ENCODE measurements at regions not wholly inside any gene's neighbourhood (a gene's known extent, or its start where the extent isn't known, plus 50 kb on each side); places are given as distances from the start of the nearest gene placed in this dataset.

- Histone ChIP-seq H3K4me1 (ENCODE audit: control insufficient read depth in 1 of 2, insufficient read depth in 2 of 2, low read length in 2 of 2) (no peaks in the 10 kb centered on the region), H2AFZ (ENCODE audit: low read depth, low read length, poor library complexity, severe bottlenecking) (no peak overlapping the region), H3K27me3 (ENCODE audit: insufficient read depth, low read length) (no peaks in the 10 kb centered on the region), H3K9me3 (ENCODE audit: control insufficient read depth in 1 of 2, insufficient read depth in 1 of 2, low read depth in 1 of 2, low read length in 2 of 2) (peaks cover 0 to 3% of the 10 kb centered on the region in 2 experiments; a peak in 2 of 4 replicates), H3K4me3 (replicated peaks in 1 of 2; ENCODE audit: low read depth in 1 of 2, low read length in 2 of 2) (no peak overlapping the region), H3K36me3 (ENCODE audit: control insufficient read depth in 1 of 2, insufficient read depth in 2 of 2, low read length in 2 of 2) (no peaks in the 10 kb centered on the region), H4K20me1 (ENCODE audit: insufficient read depth) (no peaks in the 10 kb centered on the region), H3K4me2 (ENCODE audit: low read length) (no peak overlapping the region), H3K9ac (ENCODE audit: low read length) (no peak overlapping the region), H3K79me2 (ENCODE audit: insufficient read depth, low read length) (no peaks in the 10 kb centered on the region), H3K9me2 (ENCODE audit: insufficient read depth) (no peaks in the 10 kb centered on the region), H3K27ac (ENCODE audit: low read depth, low read length) (no peak overlapping the region)
- TF ChIP-seq FOSL1 (IDR thresholded peaks at IDR 0.05; ENCODE audit: low read depth) (no peak), SRF (IDR thresholded peaks at IDR 0.05; ENCODE audit: low read depth) (no peak), CBX3 (IDR thresholded peaks at IDR 0.05; ENCODE audit: low read depth) (no peak), ELF1 (IDR thresholded peaks at IDR 0.05; ENCODE audit: borderline replicate concordance, low read depth) (no peak), REST (IDR thresholded peaks at IDR 0.05; ENCODE audit: low read depth) (no peak), SP1 (IDR thresholded peaks at IDR 0.05; ENCODE audit: low read depth) (no peak), EZH2phosphoT487 (IDR thresholded peaks at IDR 0.05; ENCODE audit: borderline replicate concordance) (no peak), RAD21 (IDR thresholded peaks at IDR 0.05; ENCODE audit: low read depth) (no peak)
- ChIA-PET RAD21 (ENCODE audit: low non-redundant PET in 1 of 2, low total read pairs in 2 of 2, uncharacterized antibody in 2 of 2, unreplicated experiment in 2 of 2) (no interaction called here), CTCF (no interaction called here), POLR2A (no interaction called here)
- ATAC-seq (no peak), DNase-seq (ENCODE audit: low read depth, low spot score) (no peak)
- BruUV-seq (replicated peaks) = no TSS peak
- intact Hi-C loops (cut with micrococcal nuclease) = no loop called here
Measured at GRCh38 chr10:52955337-52955736, 182.8 kb upstream of the MBL2 start.

GRCh38 chr10:52954407-52954806 is 181.8 kb upstream of the MBL2 start:
- Histone ChIP-seq H3K79me2 (ENCODE audit: insufficient read depth, low read length) (no peaks in the 10 kb centered on the region), H2AFZ (ENCODE audit: low read depth, low read length, poor library complexity, severe bottlenecking) (no peak overlapping the region), H3K4me2 (ENCODE audit: low read length) (no peak overlapping the region), H3K9ac (ENCODE audit: low read length) (no peak overlapping the region), H4K20me1 (ENCODE audit: insufficient read depth) (no peaks in the 10 kb centered on the region), H3K36me3 (ENCODE audit: control insufficient read depth in 1 of 2, insufficient read depth in 2 of 2, low read length in 2 of 2) (no peaks in the 10 kb centered on the region), H3K9me3 (ENCODE audit: control insufficient read depth in 1 of 2, insufficient read depth in 1 of 2, low read depth in 1 of 2, low read length in 2 of 2) (peaks cover 0 to 3% of the 10 kb centered on the region in 2 experiments; a peak in 2 of 4 replicates), H3K27ac (ENCODE audit: low read depth, low read length) (no peak overlapping the region), H3K9me2 (ENCODE audit: insufficient read depth) (no peaks in the 10 kb centered on the region), H3K27me3 (ENCODE audit: insufficient read depth, low read length) (no peaks in the 10 kb centered on the region), H3K4me3 (replicated peaks in 1 of 2; ENCODE audit: low read depth in 1 of 2, low read length in 2 of 2) (no peak overlapping the region), H3K4me1 (ENCODE audit: control insufficient read depth in 1 of 2, insufficient read depth in 2 of 2, low read length in 2 of 2) (no peaks in the 10 kb centered on the region)
- BruUV-seq (replicated peaks) = no TSS peak
- no peak for ATAC-seq
- DNase-seq (ENCODE audit: low read depth, low spot score) = no peak
- ChIA-PET CTCF (no interaction called here), POLR2A (no interaction called here), RAD21 (ENCODE audit: low non-redundant PET in 1 of 2, low total read pairs in 2 of 2, uncharacterized antibody in 2 of 2, unreplicated experiment in 2 of 2) (no interaction called here)
- TF ChIP-seq ZFX (IDR thresholded peaks at IDR 0.05) = no peak
- TF ChIP-seq YY1 (IDR thresholded peaks at IDR 0.05; ENCODE audit: extremely low read depth, insufficient replicate concordance, low read depth, low read length) = no peak
- no peak for TF ChIP-seq EGR1 (IDR thresholded peaks at IDR 0.05; ENCODE audit: low read depth)
- no peak for TF ChIP-seq MAX (IDR thresholded peaks at IDR 0.05)
- no peak for TF ChIP-seq SIN3A (IDR thresholded peaks at IDR 0.05; ENCODE audit: low read depth)
- TF ChIP-seq TCF7L2 (IDR thresholded peaks at IDR 0.05; ENCODE audit: borderline replicate concordance, extremely low read depth, insufficient read depth, insufficient read length) = no peak
- TF ChIP-seq ZNF274 (IDR thresholded peaks at IDR 0.05; ENCODE audit: low read depth, low read length) = no peak
- no peak for TF ChIP-seq RAD21 (IDR thresholded peaks at IDR 0.05; ENCODE audit: low read depth)
- intact Hi-C loops (cut with micrococcal nuclease) = no loop called here
